Ammon's horn (tissue), 1 donor: ENCODE measurements at regions not wholly inside any gene's neighbourhood (a gene's known extent, or its start where the extent isn't known, plus 50 kb on each side); places are given as distances from the start of the nearest gene placed in this dataset.
"Not testable (repeated sequence)": the region's sequence is repeated elsewhere in the genome, so short reads cannot be mapped to it uniquely, and the experiment has no call there.

ENCODE experiments used
- DNase-seq: peaks from one replicate; pipeline ENCODE4 v3.0.0-alpha.2; 2016; ENCODE audit warnings: low spot score

DNA sequence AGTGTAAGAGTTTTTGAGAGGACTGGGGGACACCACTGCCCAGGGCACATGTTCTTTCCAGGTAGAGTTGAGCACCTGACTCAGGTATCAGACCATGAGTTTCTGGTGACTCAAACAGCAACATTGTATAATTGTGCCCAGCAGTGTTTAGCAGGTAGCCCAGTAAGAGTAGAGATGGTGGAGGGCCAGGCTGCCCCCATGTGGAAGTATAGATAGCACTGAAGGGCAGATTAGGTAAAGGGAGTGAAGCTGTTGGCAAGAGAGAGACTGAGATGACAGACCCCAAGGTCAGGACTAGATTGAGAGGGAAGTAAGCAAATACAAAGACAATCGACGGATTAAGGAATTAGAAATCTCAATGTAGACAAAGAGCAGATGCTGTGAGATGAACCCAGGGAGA is 74.6 kb downstream of the TRIM42 start:
- no peak for DNase-seq

DNA sequence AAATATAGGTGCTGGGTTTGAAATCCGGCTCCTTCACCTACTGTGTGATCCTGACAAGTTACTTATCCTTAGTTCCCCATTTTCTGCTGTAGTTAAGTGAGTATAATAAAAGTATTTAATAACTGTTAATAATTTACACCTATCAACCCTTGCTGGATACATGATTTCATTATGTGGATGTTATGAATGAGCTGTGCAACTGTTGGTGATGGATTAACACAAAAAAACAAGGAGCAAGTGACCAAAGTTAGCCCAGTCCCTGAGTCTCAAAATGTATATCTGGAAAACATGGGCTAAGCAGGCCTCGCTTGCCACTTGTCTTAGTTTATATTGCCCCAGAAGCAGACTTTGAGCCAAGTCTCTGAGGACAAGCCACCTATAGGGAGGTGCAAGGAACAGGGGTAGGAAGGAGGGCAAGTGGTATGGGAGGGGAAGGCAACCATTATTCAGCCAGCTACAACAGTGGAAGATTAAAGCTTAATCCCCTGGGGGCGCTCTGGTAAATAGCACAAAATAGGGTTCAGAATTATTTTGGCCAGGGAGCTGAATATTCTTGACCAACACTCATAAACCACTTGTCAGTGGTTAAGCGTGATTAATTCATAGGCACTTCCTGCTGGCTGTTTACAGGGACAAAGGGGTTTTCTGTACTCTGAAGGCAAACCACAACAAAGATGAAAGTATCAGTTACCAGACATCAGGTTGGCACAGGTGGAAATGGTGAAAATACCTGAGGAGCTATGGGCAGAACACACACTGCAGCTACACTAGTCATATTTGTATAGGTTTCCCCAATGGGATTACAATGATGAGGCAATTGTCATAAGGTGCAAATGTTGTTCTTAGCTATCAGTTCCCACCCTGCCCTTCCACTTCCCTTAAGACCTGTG is 76.2 kb downstream of the TRIM42 start:
- no peak for DNase-seq

DNA sequence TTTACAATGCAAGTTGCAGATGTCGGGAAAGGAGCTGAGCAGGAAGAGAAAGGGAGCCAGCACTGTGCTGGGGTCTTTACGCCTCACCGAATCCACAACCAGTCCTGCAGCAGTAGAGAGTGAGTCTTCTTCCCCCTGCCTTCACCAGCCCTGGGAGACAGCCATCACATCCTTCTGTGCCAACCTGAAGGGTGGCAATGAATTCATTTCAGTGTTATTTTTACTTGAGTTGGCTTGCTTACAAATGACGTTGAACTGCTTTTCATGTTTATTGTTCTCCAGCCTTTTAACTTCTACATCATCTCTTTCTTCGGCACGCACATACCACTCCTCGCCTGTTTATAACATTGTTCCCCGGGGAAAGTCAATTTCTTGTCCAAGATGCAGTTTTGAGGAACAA is 77.1 kb downstream of the TRIM42 start:
- DNase-seq = no peak

DNA sequence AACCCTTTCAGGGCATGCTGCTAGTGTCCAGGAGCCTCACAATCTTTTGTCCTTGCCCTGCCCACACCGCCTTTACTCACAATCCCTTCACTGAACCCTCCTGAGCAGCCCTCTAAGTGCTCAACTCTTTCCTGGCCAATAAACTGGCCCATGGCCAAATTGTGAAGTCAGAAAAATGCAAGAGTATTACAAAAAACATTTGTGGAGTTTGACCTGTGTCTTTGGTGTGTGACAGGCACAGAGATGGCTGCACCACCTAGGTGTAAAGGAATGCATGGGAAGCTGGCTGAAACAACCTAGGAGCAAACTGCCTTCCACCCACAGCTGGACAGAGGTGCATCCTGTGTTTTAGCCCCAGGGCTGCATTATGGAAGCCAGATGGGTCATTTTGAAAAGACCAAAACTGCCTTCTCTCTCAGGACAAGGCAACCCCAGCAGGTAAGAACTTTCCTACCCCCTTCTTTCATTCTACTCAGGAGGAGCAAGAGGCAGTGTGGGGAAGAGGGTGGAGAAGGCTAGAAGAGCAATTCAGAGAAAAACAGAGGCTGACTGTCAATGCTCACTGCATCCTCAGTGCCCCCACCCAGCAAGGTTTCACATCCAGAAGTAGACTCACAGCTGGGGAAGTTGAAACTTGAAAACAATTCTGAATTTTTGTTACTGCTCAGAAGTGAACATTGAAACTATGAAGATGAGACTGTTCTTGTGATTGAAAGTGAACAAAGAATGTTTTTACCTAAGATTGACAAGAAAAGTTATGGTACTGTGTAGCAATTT is 78.6 kb downstream of the TRIM42 start:
- DNase-seq = no peak

DNA sequence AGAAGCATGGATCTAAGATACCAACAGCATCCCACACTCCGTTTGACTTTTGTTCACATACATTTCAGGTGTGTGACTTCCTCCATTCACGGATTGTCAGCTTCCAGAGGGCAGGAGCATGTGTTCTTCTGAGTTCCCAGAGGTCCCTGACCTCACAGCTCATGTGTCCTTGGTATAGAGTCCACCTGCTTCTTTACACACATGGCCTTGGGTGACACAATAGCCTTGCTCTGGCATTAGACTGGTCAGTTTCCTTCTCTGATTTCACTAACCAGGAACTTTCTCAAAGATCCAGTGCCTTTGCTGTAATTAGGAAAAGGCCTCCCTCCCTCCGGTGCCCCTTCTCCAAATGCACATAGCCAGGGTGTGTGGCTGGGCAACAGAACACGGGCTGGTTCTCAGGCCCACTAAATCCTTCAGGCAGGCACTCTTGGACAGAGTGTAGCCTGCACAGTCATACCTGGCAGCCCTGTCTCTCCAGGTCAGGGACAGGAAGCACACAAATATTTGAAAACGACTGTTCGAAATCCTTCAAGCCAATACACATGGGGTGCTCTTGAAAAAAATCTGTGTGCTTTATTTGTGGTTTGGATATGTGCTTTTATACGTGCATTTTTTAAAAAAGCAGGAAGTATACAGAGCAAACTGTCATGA is 81.1 kb downstream of the TRIM42 start:
- DNase-seq = no peak

DNA sequence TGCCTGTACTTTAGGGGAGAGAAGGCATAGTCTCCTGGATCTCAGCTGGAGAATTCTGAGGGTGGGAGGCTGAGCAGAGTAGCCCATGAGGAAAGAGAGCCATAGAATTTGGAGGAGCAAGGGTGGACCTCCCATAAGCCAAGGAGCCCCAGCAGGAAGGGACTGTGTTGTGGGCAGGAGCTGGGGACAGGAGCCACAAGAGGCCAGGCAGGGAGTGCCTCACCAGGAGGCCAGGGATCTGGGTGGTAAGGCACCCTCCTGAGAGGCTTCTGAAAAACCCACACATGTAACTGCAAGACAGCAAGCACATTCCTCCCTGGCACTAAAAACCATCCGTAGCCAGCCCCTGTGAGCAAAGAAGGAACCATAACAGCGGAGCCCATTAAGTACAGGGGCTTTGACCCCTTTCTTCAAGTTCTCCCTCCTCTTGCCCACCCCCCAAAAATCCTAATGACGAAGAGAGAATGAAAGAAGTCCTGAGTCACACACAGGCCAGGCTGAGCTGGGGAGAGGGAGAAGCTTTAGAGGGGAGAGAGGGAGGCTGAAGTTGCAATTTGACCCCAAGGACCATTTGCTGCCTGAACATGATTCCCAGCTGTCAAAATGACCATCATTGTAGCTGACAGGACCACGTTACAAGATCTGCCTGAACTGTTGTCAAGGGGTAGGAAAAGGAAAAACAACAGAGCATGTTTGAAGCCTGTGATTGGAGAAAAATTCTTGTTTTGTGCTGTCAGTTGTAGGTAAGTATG is 82.6 kb downstream of the TRIM42 start:
- DNase-seq = no peak

DNA sequence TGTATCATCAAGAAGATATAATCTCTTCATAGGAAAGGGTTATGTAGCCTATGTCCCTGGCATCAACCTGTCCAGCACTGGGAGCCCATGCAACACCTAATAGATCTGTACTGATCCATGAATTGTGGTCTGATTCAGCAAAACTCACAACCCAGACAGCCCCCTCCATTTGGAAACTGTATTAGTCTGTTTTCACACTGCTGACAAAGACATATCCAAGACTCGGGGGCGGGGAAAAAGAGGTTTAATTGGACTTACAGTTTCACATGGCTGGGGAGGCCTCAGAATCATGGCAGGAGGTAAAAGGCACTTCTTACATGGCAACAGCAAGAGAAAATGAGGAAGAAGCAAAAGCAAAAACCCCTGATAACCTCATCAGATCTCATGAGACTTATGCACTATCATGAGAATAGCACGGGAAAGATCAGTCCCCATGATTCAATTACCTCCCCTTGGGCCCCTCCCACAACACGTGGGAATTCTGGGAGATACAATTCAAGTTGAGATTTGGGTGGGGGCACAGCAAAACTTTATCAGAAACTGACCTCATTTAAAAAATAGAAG is 83.3 kb downstream of the TRIM42 start:
- DNase-seq = no peak

DNA sequence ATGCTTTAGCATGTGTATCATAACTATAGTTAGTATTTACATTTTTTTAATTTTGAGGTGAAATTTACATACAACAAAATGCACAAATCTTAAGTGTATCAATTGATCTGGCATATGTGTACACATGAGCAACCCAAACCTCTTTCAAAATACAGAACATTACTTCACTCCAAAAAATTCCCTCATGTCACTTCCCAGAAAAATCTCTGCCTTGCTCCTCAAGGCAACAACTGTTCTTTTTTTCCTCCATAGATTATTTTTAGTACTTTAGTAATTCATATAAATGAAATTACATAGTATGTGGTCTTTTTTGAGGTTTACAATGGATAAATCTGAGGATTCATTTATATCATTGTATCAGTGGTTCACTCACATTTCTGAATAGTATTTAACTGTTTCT is 84.9 kb downstream of the TRIM42 start:
- no peak for DNase-seq

DNA sequence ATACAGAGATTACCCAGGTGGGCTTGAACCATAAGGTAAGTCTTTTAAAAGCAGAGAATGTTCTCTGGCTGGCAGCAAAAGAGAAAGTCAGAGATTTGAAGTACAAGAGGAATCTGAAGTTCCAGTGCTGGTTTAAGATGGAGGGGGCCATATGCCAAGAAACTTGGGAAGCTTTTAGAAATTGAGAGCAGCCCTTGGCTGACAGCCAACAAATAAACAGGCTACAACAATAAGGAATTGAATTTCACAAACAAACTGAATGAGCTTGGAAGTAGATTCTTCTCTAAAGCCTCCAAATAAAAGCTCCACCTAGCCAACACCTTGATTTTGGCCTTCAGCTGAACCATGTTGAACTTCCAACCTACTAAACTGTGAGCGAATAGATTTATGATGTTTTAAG is 85.7 kb downstream of the TRIM42 start:
- no peak for DNase-seq

DNA sequence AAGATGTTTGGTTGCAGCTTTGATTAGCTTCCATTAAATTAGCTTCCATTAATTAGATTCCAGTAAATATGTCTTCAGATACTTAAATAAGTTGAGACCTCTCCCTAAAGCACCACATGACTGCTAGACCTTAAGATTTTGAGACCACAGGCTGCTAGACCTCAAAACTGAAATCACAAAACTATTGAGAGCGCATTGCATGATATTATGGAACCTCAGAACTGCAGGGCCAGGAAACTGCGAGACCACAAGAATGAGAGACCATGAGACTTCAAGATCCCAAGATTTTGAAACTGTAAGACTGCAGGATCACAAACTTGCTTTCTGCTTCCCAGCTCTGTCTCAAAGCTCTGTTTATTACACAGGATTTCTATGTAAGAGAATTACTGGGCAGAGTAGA is 87.4 kb downstream of the TRIM42 start:
- no peak for DNase-seq

DNA sequence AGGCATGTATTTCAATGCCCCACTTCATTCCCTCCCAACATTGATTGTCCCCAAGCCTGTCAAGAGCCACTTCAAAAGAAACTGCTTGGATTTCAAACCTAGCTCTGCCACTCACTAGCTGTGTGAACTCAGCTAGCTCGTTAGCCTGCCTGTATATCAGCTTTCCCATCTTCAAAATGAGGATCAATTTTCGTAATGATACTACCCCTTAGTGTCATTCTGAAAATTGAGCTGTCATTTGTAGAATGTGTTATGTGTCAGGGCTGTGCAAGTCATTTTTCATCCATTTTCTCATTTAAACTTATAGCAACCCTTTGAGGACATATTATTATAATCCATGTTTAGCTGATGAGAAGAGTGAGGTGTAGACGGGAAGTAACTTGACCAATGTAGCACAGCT is 88.6 kb downstream of the TRIM42 start:
- no peak for DNase-seq

DNA sequence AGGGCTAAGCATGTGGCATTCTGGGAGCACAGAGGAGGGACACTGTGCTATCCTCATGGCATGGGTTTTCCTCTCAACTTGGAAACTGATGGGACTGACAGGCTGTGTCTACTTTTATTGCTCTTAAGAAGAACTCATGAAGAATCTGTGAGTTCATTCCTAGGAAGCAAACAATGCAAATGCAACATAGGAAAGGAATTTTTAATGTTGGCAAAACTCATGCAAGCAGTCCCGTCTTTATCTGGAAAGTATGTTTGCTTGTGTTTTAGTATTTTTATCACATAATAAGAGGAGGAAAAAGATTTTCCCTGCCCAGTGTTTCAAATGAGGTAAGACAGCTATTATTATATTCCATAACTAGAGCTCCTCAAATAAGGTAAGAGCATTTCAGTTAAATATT is 89.7 kb downstream of the TRIM42 start:
- no peak for DNase-seq

DNA sequence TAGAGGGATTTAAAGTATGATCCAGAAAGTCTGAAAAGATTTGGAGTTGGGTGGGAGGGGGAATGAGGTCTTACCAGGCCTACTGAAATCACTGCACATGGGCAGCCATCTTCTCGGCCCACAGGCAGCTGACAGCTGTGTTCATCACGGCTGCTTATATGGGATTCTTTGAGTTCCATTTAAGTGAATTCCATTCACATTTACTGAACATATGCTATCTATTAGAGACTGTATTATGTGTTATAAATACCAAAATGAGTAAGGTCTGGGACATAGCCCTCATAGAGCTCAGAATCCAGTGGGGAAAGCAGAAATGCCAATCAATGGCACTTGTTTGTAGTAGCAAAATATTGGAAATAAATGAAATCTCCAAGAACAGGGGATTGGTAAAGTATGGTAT is 91.1 kb downstream of the TRIM42 start:
- no peak for DNase-seq

DNA sequence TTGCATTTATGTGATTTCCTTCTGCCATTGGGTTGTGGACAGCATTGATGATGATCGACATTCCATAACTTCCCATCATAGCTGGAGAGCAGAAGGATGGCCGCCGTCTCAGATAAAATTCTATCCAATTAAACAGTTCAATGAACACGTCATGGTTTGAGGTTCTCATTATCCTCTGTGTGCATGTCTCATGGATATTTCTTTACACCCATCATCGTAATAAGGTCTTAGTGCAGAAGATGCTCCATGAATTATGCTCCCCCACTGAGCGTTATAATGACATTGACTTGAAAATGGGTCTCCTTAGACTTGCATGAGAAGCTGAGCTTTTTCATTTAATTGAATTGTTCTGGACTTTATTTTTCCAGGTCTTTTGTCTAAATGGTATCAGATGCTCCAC is 92.1 kb downstream of the TRIM42 start:
- DNase-seq = no peak

DNA sequence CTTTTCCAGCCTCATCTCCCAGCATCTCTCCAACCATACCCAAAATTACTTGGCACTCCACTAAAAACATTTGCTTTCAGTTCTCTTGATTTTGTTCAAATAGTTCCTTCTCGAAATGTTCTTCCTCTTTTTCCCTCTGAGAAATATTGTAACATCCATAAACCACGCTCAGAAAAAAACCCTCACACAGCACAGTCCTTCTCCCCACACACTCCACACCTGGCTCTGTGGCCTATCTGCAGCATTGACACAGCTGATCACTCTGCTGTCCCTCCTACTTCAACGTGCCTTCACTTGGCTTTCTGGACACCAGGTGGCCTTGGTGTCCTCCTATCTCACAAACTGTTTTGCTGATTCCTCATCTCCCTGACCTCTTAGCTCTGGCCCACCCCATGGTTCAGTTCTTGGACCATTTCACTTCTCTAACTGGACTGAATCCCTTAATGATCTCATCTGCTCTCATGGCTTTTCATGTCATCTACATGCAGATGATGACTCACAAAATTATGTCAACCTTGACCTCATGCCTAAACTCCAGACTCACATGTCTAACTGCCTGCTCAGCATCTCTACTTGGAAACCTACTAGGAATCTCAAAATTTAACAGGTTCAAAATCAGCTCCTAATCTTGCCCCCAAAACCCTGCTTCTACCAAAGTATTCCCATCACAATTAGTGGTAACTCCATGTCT is 93.3 kb downstream of the TRIM42 start:
- DNase-seq = no peak

DNA sequence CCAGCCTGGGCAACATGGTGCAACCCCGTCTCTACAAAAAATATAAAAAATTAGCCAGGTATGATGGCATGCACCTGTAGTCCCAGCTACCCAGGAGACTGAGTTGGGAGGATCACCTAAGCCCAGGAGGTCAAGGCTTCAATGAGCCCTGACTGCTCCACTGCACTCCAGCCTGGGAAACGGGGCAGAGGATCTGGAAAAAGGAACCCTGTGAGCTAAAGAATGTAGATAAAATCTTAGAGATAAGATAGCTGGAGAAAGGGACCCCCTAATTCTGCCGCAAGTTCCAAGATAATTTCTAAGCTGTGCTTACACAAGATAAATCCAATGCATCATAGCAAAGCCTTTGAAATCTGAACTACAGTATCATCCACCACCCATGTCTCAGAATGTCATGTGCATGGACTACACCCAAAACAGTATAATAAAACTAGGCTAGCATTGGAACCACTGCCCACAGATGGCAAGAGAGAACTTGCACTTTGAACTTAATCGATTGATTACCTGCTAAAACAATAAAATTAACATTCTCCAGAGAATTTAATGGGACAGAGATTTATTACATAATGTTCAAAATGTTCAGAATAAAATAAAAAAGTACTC is 99.9 kb downstream of the TRIM42 start:
- DNase-seq = no peak

DNA sequence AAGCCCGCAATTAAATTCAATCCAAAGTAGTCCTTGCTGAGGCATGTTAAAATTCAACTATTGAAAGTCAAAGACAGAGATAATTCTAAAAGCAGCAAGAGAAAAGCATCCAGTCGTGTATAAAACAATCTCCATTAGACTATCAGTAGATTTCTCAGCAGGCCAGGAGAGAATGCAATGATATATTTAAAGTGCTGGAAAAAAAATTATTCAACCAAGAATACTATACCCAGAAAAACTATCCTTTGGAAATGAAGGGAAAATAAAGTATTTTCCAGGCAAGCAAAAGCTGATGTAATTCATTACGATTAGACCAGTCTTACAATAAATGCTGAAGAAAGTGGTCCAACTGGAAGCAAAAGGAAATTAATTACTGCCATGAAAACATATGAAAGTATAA is 113.5 kb downstream of the TRIM42 start:
- DNase-seq = no peak

DNA sequence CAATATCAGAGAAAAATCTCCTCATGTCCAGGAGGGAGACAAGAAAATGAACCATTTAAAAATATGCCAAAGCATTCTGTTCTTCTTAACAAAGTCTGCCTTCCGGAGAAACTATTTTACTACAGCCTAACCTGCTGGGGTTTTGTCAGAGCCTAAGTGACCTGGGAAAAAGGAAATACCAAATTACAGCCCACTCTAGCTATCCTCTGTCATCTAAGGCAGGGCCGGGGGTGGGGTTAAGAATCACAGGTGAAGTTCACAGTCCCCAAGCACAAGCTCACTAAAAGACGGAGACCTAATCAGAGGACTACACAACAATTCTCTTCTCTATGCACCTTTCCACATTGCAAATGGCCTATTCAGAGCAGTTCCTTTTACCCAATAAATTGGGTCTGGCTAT is 116.6 kb downstream of the TRIM42 start:
- DNase-seq = no peak

DNA sequence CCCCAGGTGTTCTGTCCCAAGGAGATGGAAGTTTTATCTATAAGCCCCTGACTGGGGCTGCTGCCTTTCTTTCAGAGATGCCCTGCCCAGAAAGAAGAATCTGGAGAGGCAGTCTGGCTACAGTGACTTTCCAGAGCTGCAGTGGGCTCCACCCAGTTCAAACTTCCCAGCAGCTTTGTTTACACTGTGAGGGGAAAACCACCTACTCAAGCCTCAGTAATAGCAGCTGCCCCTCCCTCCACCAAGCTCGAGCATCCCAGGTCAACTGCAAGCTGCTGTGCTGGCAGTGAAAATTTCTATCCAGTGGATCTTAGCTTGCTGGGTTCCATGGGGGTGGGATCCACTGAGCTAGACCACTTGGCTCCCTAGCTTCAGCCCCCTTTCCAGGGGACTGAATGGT is 125.0 kb downstream of the TRIM42 start:
- DNase-seq = not testable (repeated sequence)

DNA sequence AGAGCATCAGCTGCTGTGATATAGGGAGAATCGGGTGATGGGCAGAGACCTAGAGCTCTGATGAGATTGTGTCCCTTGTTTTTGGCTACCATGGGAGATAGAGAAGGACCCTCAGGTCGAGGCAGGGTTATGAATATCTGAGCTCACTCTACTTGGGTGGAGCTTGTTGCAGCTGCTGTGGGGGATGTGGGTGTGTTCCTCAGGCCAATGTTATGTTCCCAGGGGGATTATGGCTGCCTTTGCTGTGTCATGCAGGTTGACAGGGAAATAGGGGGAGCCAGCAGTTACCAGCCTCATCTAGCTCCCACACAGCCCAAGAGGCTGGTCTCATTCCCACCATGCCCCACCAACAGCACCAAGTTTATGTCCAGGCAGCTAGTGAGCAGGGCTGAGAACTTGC is 131.5 kb downstream of the TRIM42 start:
- no peak for DNase-seq
